GM20000 (cell line): ENCODE measurements at regions not wholly inside any gene's neighbourhood (a gene's known extent, or its start where the extent isn't known, plus 50 kb on each side); places are given as distances from the start of the nearest gene placed in this dataset.

ENCODE experiments used
- DNase-seq: peaks from one replicate; pipeline ENCODE4 v3.0.0; 2012; ENCODE audit warnings: low spot score
- CTCF ChIP-seq: IDR thresholded peaks from 2 replicates; pipeline ENCODE4 v1.5.1; 2012; ENCODE audit warnings: mild to moderate bottlenecking, control low read depth; ENCODE audit errors: extremely low read depth, missing control alignments

- TF ChIP-seq CTCF: no peak
- DNase-seq: no peak
These were observed 192.8 kb downstream of the LMO4 start for GRCh38 chr1:87521452-87521851.

DNA sequence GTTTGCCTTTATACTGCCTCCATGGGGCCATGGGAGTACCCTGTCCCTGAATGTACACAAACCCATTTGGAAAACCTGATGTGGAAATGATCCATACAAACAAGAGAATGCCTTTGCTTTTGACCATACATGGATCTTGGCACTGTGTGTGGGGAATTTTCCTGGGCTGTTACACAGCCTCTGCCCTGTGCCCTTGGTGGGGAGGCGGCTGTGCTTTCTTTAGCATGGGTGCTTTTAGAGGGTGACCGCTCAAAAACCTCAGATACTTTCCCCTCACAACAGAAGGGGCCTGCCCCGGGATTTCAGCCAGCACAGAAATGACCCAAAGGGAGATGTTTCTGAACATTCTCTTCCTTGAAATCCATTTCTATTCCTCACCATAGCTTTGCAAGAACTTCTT lies 194.8 kb downstream of the LMO4 start:
- no peak for DNase-seq
- TF ChIP-seq CTCF: no peak

DNA sequence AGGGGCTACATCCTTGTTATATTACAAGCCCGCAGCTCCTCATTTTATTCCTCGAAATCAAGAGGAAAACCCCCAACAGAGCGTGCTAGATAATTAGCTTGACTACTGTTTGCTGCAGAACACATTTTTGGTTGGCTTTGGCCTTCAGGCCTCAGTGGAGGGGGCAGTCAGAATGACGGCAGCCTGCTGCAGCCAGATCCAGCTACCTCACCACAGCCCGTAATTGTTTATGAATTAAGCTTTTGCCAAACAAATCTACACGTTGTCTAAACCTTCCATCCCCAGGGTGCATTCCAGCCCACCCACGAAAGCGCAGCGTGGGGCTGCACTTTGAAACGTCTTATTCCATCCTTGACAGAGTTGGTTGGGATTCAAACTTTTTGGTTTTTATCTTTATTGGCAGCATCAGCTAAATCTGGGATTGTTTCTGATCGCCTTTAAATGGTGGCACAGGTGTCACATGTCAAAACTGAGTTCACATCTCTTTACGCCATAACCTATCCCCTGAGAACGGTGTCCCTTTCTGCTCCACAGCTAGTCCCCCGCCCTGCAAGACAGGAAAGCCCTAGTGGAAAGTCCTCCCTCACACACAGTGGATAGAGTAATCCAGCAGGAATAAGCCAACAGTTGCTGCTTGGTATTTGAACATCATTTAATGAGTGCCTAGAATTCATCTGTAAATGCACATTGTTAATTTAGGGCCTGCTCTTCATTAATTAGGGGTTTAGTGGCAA lies 195.5 kb downstream of the LMO4 start:
- TF ChIP-seq CTCF: no peak
- no peak for DNase-seq

DNA sequence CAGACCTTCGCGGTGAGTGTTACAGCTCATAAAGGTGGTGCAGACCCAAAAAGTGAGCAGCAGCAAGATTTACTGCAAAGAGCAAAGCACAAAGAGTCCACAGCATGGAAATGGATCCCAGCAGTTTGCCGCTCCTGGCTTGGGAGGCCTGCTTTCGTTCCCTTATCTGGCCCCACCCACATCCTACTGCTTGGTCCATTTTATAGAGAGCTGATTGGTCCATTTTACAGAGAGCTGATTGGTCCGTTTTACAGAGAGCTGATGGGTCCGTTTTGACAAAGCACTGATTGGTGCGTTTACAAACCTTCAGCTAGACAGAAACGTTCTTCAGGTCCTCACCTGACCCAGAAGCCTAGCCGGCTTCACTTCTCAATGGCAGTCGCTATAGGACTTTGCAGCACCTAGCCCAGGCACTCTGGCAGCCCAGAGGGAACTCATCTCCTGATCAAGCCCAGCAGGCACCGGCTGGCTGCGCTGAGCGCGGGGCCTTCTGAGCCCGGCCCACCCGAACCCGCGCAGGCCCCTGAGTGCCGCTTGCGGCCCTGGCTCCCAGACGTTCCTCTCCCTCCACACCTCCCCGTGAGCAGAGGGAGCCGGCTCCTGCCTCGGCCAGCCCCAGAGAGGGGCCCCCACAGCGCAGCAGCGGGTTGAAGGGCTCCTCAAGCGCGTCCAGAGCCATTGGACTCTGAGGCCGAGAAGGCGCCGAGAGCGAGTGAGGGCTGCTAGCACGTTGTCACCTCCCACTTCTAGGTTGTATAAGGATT lies 200.3 kb downstream of the LMO4 start:
- TF ChIP-seq CTCF: no peak
- no peak for DNase-seq

DNA sequence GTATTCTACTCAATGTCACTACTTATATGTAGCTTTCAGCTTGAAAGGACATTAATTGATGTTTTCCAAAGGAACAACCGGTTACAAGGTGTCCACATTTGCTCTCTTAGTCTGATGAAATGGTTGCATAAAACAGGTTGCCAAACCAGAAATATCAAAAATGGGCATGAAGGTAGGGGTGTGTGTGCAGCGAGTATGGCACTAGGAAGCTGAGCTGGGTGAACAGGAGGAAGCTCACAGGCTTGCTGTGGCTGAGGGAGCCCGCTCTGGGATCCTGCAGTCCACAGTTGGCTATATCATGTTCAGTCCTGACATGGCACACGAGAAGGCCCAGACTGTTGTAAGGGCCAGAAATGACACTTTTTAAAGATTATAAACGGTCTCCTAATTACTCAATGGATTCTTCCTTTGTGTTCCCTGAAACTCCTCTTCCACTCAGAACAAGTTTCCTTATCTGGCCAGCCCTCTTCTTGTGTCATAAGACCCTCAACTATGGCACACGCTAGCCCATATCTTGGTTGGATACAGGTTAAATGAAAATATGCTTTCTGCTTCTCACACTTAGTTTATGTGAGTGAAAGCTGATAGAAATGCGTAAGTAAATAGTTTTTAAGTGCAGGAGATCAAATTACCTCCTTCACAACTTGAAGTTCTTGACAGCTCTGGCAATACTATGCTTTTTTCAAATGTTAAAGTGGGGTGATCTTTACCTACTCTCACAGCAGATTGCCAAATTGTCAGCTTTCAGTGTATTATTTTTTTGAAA lies 201.5 kb downstream of the LMO4 start:
- DNase-seq: no peak
- TF ChIP-seq CTCF: no peak

GRCh38 chr1:87535551-87535950 lies 206.9 kb downstream of the LMO4 start:
- no peak for DNase-seq
- no peak for TF ChIP-seq CTCF

- TF ChIP-seq CTCF: no peak
- no peak for DNase-seq
These were observed 210.5 kb downstream of the LMO4 start for GRCh38 chr1:87539147-87539546.
